G401 (cell line): ENCODE measurements at regions not wholly inside any gene's neighbourhood (a gene's known extent, or its start where the extent isn't known, plus 50 kb on each side); places are given as distances from the start of the nearest gene placed in this dataset.
A peak's percentile ranks its signal among the peaks of the same experiment; 100 is the strongest.

Experiments
- DNase-seq: peaks from one replicate; pipeline ENCODE4 v3.0.0-alpha.2; 2015; ENCODE audit warnings: low spot score
- in situ Hi-C: cut with HindIII; loops from 2 replicates; pipeline ENCODE4 v1.10.0; 2016; ENCODE audit warnings: low sequenced_read_pairs, mixed read lengths

- in situ Hi-C loops = no loop called here
- DNase-seq = no peak
Observed at GRCh38 chr5:143986516-143987212, 174.7 kb downstream of the HMHB1 start.

DNA sequence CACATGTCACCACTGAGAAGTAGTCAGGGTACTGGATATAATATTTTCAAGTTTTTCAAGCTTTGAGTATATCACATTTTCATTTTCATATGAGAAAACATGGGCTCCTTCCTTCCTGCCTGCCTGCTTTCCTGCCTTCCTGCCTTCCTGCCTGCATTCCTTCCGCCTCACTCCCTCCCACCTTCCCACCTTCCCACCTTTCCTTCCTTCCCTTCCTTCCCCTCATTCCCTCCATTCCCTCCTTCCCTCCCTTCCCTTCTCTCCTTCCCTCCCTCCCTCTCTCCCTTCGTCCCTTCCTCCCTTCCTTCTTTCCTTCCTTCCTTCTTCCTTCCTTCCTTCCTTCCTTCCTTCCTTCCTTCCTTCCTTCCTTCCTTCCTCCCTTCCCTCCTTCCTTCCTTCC lies 175.3 kb downstream of the HMHB1 start:
- in situ Hi-C loops = no loop called here

DNA sequence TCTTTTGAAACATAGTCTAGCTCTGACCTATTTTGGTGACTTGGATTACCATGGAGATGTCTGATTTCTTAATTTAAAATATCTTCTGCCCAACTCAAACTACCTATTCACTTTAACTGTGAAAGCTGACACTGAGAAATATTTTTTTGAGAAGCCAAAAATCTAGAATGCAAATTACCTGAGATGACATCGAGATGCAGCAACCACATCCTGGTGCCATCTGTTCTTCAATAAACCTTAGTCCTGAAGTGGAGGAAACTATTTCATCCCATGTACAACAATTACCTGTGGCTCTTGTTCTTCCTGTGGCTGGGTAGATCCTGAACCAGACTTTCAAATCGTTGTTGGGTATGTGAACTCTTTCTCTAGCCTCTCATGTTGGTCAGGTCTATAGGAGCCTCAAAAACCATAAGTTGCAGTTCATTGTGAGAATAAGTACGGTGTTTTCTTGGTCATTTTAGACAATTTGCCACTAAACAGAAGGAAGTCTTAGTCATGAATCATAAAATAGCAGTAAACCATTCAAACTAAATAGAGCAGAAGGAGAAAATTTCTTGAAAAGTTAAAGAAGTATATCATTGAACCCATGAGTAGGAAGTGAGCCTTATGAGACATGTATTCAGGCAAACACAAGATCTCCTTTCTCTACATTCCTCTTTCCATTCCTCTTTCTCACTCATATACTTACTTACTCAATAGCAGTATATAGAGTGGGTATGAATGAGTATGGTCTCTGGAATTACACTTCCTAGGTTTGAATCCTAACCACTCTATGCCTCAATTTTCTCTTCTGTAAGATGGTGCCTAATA lies 176.0 kb downstream of the HMHB1 start:
- in situ Hi-C loops = no loop called here
- no peak for DNase-seq

More for the DNA sequence above, 175.3 kb downstream of the HMHB1 start:
- no peak for DNase-seq

GRCh38 chr5:143992496-143992895 lies 178.0 kb downstream of the YIPF5 start:
- in situ Hi-C loops = no loop called here
- no peak for DNase-seq

GRCh38 chr5:144002876-144003275 lies 167.6 kb downstream of the YIPF5 start:
- no peak for DNase-seq
- in situ Hi-C loops = no loop called here

GRCh38 chr5:144003636-144004035 lies 166.8 kb downstream of the YIPF5 start:
- in situ Hi-C loops = no loop called here
- no peak for DNase-seq

DNA sequence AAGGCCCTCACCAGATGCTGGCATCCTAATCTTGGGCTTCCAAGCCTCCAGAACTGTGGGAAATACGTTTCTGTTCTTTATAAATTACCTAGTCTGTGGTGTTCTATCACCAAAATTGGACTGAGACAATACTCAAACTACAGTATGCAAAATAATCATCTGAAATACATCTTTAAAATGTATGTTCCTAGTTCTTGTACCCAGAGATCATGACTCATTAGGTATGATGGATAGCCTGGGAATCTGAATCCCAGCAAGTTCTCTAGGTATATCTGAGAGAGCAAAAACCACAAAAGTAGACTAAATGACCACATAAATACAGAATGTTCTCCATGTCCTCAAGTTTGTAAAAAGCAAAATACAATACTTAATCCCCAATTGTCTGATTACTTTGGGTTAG lies 166.3 kb downstream of the YIPF5 start:
- DNase-seq = no peak
- in situ Hi-C loops = no loop called here

GRCh38 chr5:144004751-144005150 lies 165.7 kb downstream of the YIPF5 start:
- no peak for DNase-seq
- in situ Hi-C loops = no loop called here

DNA sequence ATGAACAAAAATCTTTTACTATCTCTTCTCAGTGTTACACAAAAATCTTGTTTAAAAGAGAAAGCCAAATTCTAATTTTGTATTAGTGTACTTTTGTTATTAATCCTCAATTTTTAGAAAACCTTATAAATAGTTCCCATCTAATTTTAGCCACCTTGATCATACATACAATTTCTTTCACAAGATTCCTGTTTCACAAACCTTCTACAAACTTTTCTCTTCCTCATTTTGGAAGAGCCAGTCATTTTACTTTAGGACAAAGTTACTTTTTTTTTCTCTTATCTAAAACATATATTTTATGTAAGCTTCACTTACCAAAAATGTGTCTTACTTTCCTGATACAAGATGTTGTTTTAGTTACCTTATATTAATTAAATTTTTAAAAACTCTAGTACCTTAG lies 161.3 kb downstream of the YIPF5 start:
- in situ Hi-C loops = no loop called here
- no peak for DNase-seq

DNA sequence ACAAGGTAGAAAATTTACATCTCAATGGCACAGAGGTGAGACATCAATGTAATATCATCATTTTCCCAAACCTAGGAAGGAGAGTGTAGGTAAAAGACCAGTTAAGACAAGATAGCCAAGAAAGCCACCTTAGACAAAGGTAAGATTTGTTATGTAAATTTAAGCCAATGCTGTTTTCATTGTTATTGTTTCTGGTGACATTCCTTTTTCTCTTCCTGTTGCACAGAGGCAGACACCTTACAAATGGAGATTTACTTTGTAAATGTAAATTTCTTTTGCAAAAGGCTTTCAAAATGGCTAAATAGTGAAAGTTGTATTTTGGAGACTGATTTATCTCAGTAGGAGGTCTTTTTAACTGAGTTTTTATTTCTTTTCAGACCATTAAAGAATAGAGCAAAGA lies 159.1 kb downstream of the YIPF5 start:
- in situ Hi-C loops = no loop called here
- no peak for DNase-seq

GRCh38 chr5:144013816-144014215 lies 156.6 kb downstream of the YIPF5 start:
- in situ Hi-C loops = no loop called here

DNA sequence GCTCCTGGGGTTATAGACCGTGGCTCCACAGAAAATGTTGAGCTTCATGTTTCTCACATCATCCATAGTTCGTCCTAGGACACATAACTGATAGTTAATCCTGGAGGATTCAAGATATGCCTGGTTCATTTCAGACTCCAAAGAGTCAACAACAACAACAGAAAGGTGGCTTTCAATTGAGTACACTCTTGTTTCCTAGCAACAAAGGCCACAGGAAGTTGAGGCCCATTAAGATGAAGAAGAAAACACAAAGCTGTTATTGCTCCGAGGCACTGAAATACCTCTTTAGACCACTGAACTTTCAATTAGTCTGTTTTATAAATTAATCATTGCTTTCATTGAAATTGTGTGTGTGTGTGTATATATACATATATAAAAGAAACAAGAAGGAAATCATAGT lies 154.5 kb downstream of the YIPF5 start:
- in situ Hi-C loops = no loop called here
- DNase-seq = no peak

More at GRCh38 chr5:144013816-144014215, 156.6 kb downstream of the YIPF5 start:
- no peak for DNase-seq

DNA sequence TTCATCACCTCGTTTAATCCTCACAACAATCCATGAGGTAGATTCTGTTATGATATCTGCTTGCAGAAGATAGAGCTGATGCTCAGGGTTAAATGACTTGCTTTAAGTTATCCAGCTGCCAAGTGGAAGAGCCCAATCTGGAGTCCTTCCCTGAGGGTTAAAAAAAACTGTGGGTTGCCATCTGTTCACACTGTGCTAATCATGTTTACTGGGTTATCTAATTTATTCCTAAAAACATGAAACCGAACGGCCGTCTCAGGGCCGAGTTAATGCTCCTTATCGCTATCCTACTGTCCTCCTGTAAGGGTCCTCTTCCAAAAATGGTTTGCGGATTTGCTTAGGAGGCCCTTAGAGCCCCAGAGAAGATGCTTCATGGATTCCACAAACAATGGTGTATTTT lies 153.3 kb downstream of the YIPF5 start:
- in situ Hi-C loops = no loop called here
- DNase-seq = peak; percentile 83

DNA sequence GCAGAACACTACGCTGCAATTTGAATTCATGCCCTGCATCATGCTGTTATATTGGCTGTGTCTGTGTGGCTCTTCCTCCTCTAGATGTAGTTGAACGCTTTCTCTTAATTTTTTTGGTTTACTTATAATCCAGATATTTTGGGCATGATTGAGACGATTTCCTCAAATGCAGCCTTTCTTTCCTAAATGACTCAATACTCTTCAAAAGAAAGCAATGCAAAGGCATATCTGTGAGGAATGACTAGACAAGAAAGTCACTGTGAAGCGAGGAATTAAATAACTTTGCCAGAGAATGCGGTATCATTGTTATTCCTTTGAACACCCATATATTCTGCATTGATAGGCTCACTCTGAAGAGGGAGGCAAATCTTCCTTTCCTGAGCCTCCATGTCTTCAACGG lies 152.8 kb downstream of the YIPF5 start:
- in situ Hi-C loops = no loop called here
- no peak for DNase-seq

DNA sequence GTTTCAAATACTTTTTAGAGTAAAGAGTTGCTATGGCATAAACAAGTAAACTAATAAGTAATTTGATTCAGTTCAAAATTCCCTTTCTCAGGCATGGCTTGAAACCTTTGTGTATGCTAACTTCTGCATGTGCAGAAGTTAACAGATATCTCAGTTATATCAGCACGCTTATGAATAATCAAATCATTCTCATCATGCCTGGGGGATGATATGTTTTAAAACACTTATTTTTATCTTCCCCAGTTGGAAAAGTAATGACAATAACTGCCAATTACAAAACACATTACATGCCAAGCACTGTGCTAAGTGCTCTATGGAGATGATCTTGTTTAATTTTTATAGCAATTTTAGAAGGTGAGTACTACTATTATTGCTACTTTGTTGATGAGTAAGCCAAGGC lies 146.4 kb downstream of the YIPF5 start:
- no peak for DNase-seq
- in situ Hi-C loops = no loop called here

GRCh38 chr5:144024545-144024944 lies 145.9 kb downstream of the YIPF5 start:
- DNase-seq = no peak
- in situ Hi-C loops = no loop called here

DNA sequence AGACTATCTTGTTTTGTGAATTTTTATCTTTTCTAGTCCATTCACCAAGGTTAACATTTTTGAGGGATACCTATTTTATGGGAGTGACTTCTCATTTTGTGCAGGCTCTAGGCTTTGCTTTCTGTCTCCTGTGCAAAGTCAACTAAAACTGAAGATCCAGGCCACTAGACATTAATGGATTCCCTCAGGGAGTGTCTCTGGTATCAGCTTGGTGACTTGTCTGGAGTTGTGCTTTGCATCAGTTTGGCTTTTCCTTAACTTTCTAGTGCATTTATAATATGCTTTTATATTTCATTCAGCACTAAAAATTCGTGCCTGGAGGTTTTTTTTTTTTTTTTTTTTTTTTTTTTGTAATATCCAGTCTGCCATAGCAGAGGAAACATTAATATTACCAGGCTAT lies 144.2 kb downstream of the YIPF5 start:
- DNase-seq = no peak
- in situ Hi-C loops = no loop called here

DNA sequence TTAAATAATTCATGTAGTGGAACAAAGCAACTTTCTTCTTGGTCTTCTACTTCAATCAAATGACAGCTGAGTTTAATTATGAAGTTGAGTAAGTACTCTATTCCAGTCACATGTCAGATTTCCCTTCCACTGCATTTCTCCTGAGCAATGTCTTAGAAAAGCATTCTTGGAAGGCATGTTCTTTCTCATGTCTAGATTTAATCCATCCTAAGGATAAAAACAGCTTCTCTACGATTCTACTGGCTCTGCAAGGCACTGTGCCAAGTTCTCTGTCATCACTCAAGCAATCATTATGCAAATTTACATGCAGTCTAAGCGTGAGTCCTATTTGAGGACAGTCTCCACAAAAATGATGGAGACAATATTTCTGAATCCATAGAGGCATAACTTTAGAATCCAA lies 142.4 kb downstream of the YIPF5 start:
- no peak for DNase-seq
- in situ Hi-C loops = no loop called here

GRCh38 chr5:144028636-144029035 lies 141.8 kb downstream of the YIPF5 start:
- in situ Hi-C loops = no loop called here
- no peak for DNase-seq

GRCh38 chr5:144030904-144031303 lies 139.6 kb downstream of the YIPF5 start:
- no peak for DNase-seq
- in situ Hi-C loops = no loop called here

GRCh38 chr5:144032375-144032774 lies 138.1 kb downstream of the YIPF5 start:
- no peak for DNase-seq
- in situ Hi-C loops = no loop called here
